HG02943 (cell line): ENCODE measurements at regions not wholly inside any gene's neighbourhood (a gene's known extent, or its start where the extent isn't known, plus 50 kb on each side); places are given as distances from the start of the nearest gene placed in this dataset.

Source experiments
- ATAC-seq: cut with Tn5 transposase; IDR thresholded peaks from one replicate; pipeline ENCODE4 v1.9.1; 2021; ENCODE audit warnings: mild to moderate bottlenecking, low read depth, moderate library complexity; ENCODE audit not compliant: unreplicated experiment

DNA sequence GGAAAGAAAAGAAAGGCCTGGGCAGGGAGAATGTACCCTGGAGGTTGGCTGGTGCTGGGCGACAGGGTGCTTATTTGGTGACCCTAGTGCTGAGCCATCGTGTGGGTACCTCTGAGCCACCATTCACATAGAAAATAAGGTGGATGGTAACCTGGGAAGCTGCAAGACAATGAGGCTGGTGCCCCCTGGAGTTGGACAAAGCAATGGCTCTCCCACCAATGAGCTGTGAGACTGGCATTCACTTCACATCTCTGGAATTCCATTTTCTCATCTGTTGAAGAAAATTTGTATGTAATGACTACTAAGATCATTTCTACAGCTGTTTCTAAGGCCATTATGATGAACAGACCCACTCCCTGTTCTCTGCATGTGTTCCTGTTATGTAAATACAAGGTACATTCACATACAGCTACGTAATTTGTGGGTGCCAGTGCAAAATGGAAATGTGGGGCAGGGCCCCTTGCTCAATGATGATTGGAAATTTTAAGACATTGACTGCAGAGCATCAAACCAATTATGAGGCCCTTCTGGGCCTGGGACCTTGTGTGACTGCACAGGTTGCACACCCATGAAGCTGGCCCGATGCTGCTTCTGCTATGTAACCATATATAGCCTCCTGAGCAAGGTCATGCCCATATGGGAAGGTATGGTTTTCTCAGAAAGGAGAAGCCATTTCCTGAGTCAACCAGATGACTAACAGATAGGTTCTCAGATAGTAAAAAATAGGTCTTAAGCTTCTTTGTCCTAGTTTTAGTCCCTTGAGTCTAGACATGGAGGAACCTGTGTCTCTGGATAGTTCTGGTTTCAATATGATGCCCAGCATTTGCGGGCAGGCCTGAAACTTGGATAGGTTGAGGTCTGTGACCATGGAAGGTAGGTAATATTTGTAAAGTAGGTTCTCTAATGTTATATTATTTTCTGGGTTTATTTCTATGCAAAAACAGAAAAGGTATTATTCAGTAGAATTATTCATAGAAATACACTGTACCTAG is 63.4 kb upstream of the IGF1 start:
- no peak for ATAC-seq

DNA sequence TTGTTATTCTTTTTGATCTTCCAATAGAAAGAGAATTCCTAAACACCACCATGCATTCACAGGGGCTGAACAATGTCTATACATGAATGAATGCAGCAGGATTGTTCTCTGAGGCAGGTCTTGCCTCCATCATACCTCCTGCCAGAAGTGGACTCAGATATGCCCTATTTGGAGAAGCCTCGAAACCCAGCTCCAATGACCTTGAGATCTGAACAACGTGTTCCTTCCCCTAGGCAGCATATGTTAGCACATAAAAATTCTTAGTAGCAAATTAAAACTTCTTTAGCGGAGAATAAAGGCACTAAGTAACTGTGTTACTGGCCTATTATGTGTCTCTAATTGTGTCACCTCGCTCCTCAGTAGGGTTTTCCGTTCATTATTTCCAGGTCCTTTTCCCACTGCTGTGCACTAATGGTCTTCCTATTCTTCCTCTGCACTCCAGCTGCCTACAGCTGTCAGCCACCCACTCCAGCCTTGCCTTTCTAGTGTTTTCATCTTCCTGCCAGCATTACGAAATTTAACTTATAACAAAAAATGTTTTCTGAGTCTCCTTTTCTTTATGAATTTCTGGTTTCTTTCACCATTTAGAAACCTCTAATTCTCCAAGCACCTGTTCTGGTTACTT is 62.6 kb upstream of the IGF1 start:
- no peak for ATAC-seq

DNA sequence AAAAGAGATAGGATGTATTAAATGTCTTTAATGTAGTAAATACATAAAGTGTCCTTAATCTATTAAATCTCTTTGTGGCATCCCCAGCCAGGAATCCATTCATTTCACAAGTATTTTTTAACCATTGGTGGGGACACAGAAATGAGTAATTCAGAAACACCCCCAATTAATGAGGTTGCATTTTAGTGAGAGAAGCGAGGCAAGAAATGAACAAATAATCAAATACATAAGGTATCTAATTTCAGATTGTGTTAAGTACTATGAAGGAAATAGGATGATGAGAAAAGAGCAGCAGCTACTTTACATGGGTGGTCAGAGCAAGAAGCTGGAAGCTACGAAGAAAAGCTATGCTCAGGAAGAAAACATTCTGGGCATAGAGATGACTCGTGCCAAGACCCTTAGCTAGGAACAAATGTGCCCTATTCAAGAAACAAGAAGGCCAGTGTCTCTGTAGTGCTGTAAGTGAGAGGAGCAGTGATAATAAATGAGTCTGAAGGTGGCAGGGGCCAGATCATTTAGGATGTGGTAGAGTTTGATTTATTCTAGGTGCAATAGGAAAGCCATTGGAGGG is 60.5 kb upstream of the IGF1 start:
- ATAC-seq, result no peak

DNA sequence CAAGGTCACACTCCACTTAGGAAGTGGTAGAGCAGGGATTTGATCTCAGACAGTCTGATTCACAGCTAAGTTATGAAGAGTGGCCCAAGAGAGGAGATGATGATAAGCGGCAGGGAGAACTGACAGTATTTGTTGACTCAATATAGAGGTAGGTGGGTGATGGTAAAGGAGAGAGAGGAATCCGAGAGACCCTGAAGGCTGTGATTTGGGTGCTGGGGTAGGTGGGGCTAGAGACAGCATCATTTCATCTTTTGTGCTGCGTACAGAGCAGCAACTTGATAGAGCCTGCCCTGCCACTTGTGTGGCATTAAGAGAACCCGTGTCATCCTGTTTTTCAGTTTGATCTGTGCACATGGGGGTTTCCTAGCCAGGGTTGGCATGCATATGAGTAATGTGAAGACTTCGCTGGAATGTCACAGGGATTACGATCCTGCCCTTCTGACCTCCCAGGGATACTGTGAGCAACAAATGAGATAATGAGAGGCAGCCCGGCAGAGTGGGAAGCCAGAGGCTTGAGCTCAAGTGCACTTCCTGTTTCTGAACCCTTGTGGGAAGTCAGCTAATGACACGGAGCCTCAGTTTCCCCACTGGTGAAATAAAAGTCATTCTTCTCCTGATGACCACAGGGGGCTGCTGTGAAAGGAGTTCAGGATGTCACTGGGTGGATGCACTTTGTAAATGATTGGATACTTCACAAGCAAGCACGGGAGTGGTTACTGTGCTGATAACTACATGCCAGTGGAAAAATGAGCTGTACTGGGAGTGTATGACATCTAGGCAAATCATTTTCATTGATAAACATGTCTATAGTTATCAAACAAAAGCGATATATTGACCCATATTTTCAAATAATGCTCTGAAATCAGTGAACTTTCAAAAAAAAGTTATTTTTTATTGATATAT is 59.5 kb upstream of the IGF1 start:
- no peak for ATAC-seq

DNA sequence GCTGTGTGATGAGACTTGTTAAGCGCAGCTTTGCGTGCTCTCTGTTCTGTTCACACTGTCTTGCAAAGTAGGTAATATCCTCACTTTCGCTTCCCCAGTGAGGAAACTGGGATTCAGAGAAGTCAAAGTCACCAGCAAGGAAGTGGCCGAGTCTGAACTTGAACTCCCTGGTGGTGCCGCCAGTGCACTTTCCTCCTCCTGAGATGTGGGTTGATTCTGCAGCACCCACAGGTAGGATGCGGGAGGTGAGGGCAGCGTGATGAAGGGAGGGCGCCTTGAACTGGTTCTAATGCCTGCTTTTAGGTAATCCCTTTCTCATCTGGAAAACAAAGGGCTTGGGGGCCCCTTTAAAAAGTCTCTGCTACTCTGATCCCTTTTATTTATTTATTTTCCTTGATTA is 54.9 kb upstream of the IGF1 start:
- ATAC-seq, result no peak

DNA sequence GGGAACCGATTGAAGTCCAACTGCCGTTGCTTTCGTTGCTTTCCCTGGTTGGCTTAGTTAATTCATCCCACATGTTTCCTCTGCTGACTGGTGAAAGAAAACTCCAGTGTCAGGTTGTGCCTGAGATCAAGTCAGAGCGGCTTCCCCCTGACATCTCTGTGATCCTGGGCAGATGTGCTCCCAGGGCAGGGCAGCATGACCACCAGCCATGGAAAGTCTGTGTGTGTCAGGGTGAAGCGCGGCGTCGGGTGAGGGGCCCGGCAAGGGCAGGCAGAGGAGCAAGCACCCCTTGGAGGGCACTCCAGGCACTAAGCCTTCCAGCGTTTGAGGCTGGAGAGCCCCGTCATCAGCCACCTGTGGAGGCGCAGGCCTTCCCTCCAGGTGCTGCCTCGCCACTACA is 54.5 kb upstream of the IGF1 start:
- no peak for ATAC-seq

DNA sequence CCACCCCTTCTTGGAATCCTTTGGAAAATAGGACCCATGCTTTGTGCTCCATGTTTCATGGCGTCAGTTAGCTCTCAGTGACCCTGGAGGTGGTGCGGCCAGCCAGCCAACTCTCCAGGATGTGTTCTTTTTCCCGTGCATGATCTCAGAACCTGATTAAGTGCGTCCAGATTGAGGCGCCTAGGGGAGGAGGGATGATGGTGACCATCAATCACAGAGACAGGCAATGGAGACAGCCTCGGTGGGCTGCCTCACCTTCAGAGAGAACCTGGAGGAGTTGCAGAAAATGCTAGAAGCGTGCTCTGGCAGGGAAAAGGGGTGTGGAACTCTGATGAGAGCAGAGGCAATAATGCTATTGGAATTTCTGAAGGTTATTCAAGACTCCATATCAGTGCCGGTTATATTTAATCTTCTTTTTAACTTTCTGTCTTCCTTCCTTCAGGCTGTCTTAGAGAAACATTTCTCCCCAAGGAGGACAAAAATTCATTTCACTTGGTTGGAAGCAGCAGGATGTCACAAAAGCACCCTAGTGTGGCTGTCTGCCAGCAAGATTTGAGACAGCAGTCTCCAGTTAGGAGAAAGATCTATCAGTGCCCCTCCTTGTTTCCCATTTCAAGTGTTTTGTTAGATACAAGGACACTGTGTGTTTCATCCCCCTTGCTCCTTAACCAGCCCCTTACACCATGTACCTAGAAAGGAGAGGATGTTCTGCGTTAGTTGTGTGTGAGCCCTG is 53.3 kb upstream of the IGF1 start:
- no peak for ATAC-seq
